ENCODE measurements at regions not wholly inside any gene's neighbourhood (a gene's known extent, or its start where the extent isn't known, plus 50 kb on each side); places are given as distances from the start of the nearest gene placed in this dataset.

GRCh38 chr11:32008880-32009551 is 81.9 kb upstream of the RCN1 start:
- Histone ChIP-seq H3K36me3 (ENCODE audit: control insufficient read depth, insufficient read depth, low read length) (no peaks in the 10 kb centered on the region), H3K4me2 (ENCODE audit: extremely low read depth, insufficient read depth, low read length) (no peak overlapping the region), H3K9ac (ENCODE audit: insufficient read depth, low read length) (no peak overlapping the region), H3K27ac (ENCODE audit: insufficient read depth, low read length) (no peak overlapping the region), H2AFZ (ENCODE audit: low read length) (no peak overlapping the region), H4K20me1 (ENCODE audit: control insufficient read depth, extremely low read depth, insufficient read depth, low read length) (no peaks in the 10 kb centered on the region), H3K79me2 (ENCODE audit: control insufficient read depth, insufficient read depth, low read length) (no peaks in the 10 kb centered on the region), H3K9me3 (ENCODE audit: control insufficient read depth, insufficient read depth, low read depth, low read length) (no peaks in the 10 kb centered on the region), H3K27me3 (ENCODE audit: control insufficient read depth, insufficient read depth, low read length) (peaks cover 11% of the 10 kb centered on the region), H3K4me3 (replicated peaks in 1 of 4; ENCODE audit: control extremely low read depth in 1 of 4, insufficient read depth in 1 of 4, low read depth in 3 of 4, low read length in 4 of 4) (no peak overlapping the region), H3K4me1 (ENCODE audit: control insufficient read depth, extremely low read depth, insufficient read depth, low read length) (no peaks in the 10 kb centered on the region)
- TF ChIP-seq CTCF (conservative IDR thresholded peaks at IDR 0.05 in 1 of 2, IDR thresholded peaks at IDR 0.05 in 1 of 2; ENCODE audit: low read depth in 1 of 2, low read length in 2 of 2), result no peak
- TF ChIP-seq EZH2 (IDR thresholded peaks at IDR 0.05; ENCODE audit: low read length, missing control alignments), result no peak
- no peak for DNase-seq (ENCODE audit: low read depth in 2 of 2)

- Histone ChIP-seq H2AFZ (ENCODE audit: low read length) (no peak overlapping the region), H3K9me3 (ENCODE audit: control insufficient read depth, insufficient read depth, low read depth, low read length) (no peaks in the 10 kb centered on the region), H4K20me1 (ENCODE audit: control insufficient read depth, extremely low read depth, insufficient read depth, low read length) (no peaks in the 10 kb centered on the region), H3K4me2 (ENCODE audit: extremely low read depth, insufficient read depth, low read length) (no peak overlapping the region), H3K9ac (ENCODE audit: insufficient read depth, low read length) (no peak overlapping the region), H3K27ac (ENCODE audit: insufficient read depth, low read length) (no peak overlapping the region), H3K36me3 (ENCODE audit: control insufficient read depth, insufficient read depth, low read length) (no peaks in the 10 kb centered on the region), H3K4me3 (replicated peaks in 1 of 4; ENCODE audit: control extremely low read depth in 1 of 4, insufficient read depth in 1 of 4, low read depth in 3 of 4, low read length in 4 of 4) (no peak overlapping the region), H3K27me3 (ENCODE audit: control insufficient read depth, insufficient read depth, low read length) (peaks cover 11% of the 10 kb centered on the region), H3K79me2 (ENCODE audit: control insufficient read depth, insufficient read depth, low read length) (no peaks in the 10 kb centered on the region), H3K4me1 (ENCODE audit: control insufficient read depth, extremely low read depth, insufficient read depth, low read length) (no peaks in the 10 kb centered on the region)
- DNase-seq (ENCODE audit: low read depth in 2 of 2), result peak; percentile 40 to 55
- TF ChIP-seq EZH2 (IDR thresholded peaks at IDR 0.05; ENCODE audit: low read length, missing control alignments) (no peak), CTCF (conservative IDR thresholded peaks at IDR 0.05 in 1 of 2, IDR thresholded peaks at IDR 0.05 in 1 of 2; ENCODE audit: low read depth in 1 of 2, low read length in 2 of 2) (peak; percentile 69 to 84)
These were observed 84.0 kb upstream of the RCN1 start for GRCh38 chr11:32006799-32007388.

GRCh38 chr11:32005786-32006416 is 85.0 kb upstream of the RCN1 start:
- Histone ChIP-seq H3K9me3 (ENCODE audit: control insufficient read depth, insufficient read depth, low read depth, low read length) (no peaks in the 10 kb centered on the region), H3K4me2 (ENCODE audit: extremely low read depth, insufficient read depth, low read length) (no peak overlapping the region), H3K27me3 (ENCODE audit: control insufficient read depth, insufficient read depth, low read length) (peaks cover 11% of the 10 kb centered on the region), H3K4me3 (replicated peaks in 1 of 4; ENCODE audit: control extremely low read depth in 1 of 4, insufficient read depth in 1 of 4, low read depth in 3 of 4, low read length in 4 of 4) (no peak overlapping the region), H3K27ac (ENCODE audit: insufficient read depth, low read length) (no peak overlapping the region), H2AFZ (ENCODE audit: low read length) (no peak overlapping the region), H3K4me1 (ENCODE audit: control insufficient read depth, extremely low read depth, insufficient read depth, low read length) (no peaks in the 10 kb centered on the region), H3K36me3 (ENCODE audit: control insufficient read depth, insufficient read depth, low read length) (no peaks in the 10 kb centered on the region), H3K79me2 (ENCODE audit: control insufficient read depth, insufficient read depth, low read length) (no peaks in the 10 kb centered on the region), H3K9ac (ENCODE audit: insufficient read depth, low read length) (no peak overlapping the region), H4K20me1 (ENCODE audit: control insufficient read depth, extremely low read depth, insufficient read depth, low read length) (no peaks in the 10 kb centered on the region)
- TF ChIP-seq EZH2 (IDR thresholded peaks at IDR 0.05; ENCODE audit: low read length, missing control alignments) (no peak), CTCF (conservative IDR thresholded peaks at IDR 0.05 in 1 of 2, IDR thresholded peaks at IDR 0.05 in 1 of 2; ENCODE audit: low read depth in 1 of 2, low read length in 2 of 2) (no peak)
- peak in 1 of 2 donors; percentile 70 for DNase-seq (ENCODE audit: low read depth in 2 of 2)
